ENCODE measurements at regions not wholly inside any gene's neighbourhood (a gene's known extent, or its start where the extent isn't known, plus 50 kb on each side); places are given as distances from the start of the nearest gene placed in this dataset.

GRCh38 chr4:30265716-30266115 is 454.5 kb upstream of the PCDH7 start:
- Histone ChIP-seq H3K79me2 (ENCODE audit: control insufficient read depth, insufficient read depth, low read length) (no peaks in the 10 kb centered on the region), H3K9me3 (replicated peaks; ENCODE audit: control insufficient read depth, insufficient read depth, low read length) (no peaks in the 10 kb centered on the region), H3K4me1 (ENCODE audit: control insufficient read depth, extremely low read depth, insufficient read depth, low read length) (no peaks in the 10 kb centered on the region), H3K27me3 (ENCODE audit: control insufficient read depth in 2 of 2, insufficient read depth in 2 of 2, low read length in 2 of 2) (no peaks in the 10 kb centered on the region), H2AFZ (ENCODE audit: low read depth, low read length) (no peak overlapping the region), H3K4me2 (ENCODE audit: insufficient read depth, low read length) (no peak overlapping the region), H4K20me1 (replicated peaks; ENCODE audit: control insufficient read depth, extremely low read depth, insufficient read depth, low read length) (no peaks in the 10 kb centered on the region), H3K4me3 (replicated peaks in 1 of 3; ENCODE audit: insufficient read depth in 1 of 3, low read depth in 1 of 3, low read length in 3 of 3) (no peak overlapping the region), H3K9ac (replicated peaks; ENCODE audit: extremely low read depth, insufficient read depth, low read length) (no peak overlapping the region), H3K27ac (ENCODE audit: insufficient read depth, low read depth, low read length) (no peak overlapping the region), H3K36me3 (ENCODE audit: control insufficient read depth in 2 of 2, extremely low read depth in 1 of 2, insufficient read depth in 2 of 2, low read length in 2 of 2) (no peaks in the 10 kb centered on the region), H3K9me1 (replicated peaks; ENCODE audit: control insufficient read depth, extremely low read depth, insufficient read depth, low read length) (no peaks in the 10 kb centered on the region)
- CTCF ChIA-PET: no interaction called here
- POLR2A ChIA-PET: no interaction called here
- dilution Hi-C loops (cut with MboI; ENCODE audit: extremely low pct_ligation_motif_present, low sequenced_read_pairs) (no loop called here), intact Hi-C loops (cut with micrococcal nuclease) (no loop called here)
- TF ChIP-seq GATA2 (IDR thresholded peaks at IDR 0.05; ENCODE audit: insufficient read depth, insufficient read length, low read depth, low read length) (no peak), POLR2AphosphoS5 (IDR thresholded peaks at IDR 0.05; ENCODE audit: insufficient read depth, low read depth, low read length) (no peak), MAX (IDR thresholded peaks at IDR 0.05; ENCODE audit: insufficient read depth, insufficient read length) (no peak), POLR2A (IDR thresholded peaks at IDR 0.05; ENCODE audit: low read depth, low read length) (no peak), CTCF (IDR thresholded peaks at IDR 0.05; ENCODE audit: extremely low read depth in 1 of 2, insufficient read depth in 1 of 2, low read depth in 1 of 2, low read length in 2 of 2) (no peak), EZH2 (IDR thresholded peaks at IDR 0.05; ENCODE audit: borderline replicate concordance, low read depth, low read length, severe bottlenecking) (no peak), MYC (IDR thresholded peaks at IDR 0.05; ENCODE audit: low read depth, low read length) (no peak), FOS (IDR thresholded peaks at IDR 0.05; ENCODE audit: borderline replicate concordance, insufficient read depth, low read length) (no peak), JUN (IDR thresholded peaks at IDR 0.05; ENCODE audit: borderline replicate concordance, insufficient read depth, insufficient read length, low read depth) (no peak)
- no peak for DNase-seq (ENCODE audit: low read depth, low spot score)
- FAIRE-seq: no peak
- no TSS peak for BruUV-seq (replicated peaks)

All from endothelial cell of umbilical vein (primary cell).